Naive thymus-derived CD8-positive, alpha-beta T cell (primary cell): ENCODE measurements at regions not wholly inside any gene's neighbourhood (a gene's known extent, or its start where the extent isn't known, plus 50 kb on each side); places are given as distances from the start of the nearest gene placed in this dataset.

ENCODE experiments used
- ATAC-seq, 2 donors: fragments of 150-1000 bp; cut with Tn5 transposase in 1 of 2; sonication (Bioruptor Pico), chemical (Tn5 transposase) in 1 of 2; 1 replicate in 1 of 2; 2 replicates in 1 of 2; pipeline ENCODE4 v1.10.0; 2021; ENCODE audit warnings: mild to moderate bottlenecking in 2 of 2, moderate library complexity in 2 of 2
- POLR2A ChIA-PET: fragments of 350-600 bp; sonication (Branson Sonifier 250); formaldehyde crosslinking; loops from one replicate; lab custom pipeline; 2021; ENCODE audit warnings: antibody characterized with exemption; lab: Charles Lee
- DNase-seq, 10 donors: peaks; one replicate each; pipeline versions ENCODE4 v3.0.0 to v3.0.0-alpha.2; 2020 to 2022
- H3K27ac Mint-ChIP-seq, 10 donors: one replicate each; pipeline ENCODE4 v1.8.0; 2020 to 2022; ENCODE audit warnings: mild to moderate bottlenecking in 10 of 10, mixed read lengths in 10 of 10, moderate library complexity in 4 of 10, inconsistent platforms in 1 of 10
- H3K27me3 Mint-ChIP-seq, 5 donors: one replicate each; pipeline ENCODE4 v1.8.0; 2021 to 2022; ENCODE audit warnings: mixed read lengths in 5 of 5
- H3K36me3 Mint-ChIP-seq, 3 donors: one replicate each; pipeline ENCODE4 v1.8.0; 2020 to 2022; ENCODE audit warnings: mixed read lengths in 3 of 3, mild to moderate bottlenecking in 2 of 3, inconsistent platforms in 1 of 3
- H3K4me1 Mint-ChIP-seq, 4 donors: one replicate each; pipeline ENCODE4 v1.8.0; 2021 to 2022; ENCODE audit warnings: mixed read lengths in 4 of 4
- H3K4me3 Mint-ChIP-seq, 10 donors: one replicate each; pipeline ENCODE4 v1.8.0; 2020 to 2022; ENCODE audit warnings: mild to moderate bottlenecking in 10 of 10, mixed read lengths in 10 of 10, moderate library complexity in 6 of 10, inconsistent platforms in 1 of 10
- H3K9me3 Mint-ChIP-seq, 9 donors: one replicate each; pipeline ENCODE4 v1.8.0; 2020 to 2022; ENCODE audit warnings: mixed read lengths in 9 of 9, mild to moderate bottlenecking in 3 of 9, inconsistent platforms in 1 of 9, moderate library complexity in 1 of 9

GRCh38 chr2:152861349-152861942, 143.0 kb downstream of the ARL6IP6 start:
- Mint-ChIP-seq H3K36me3 (peaks cover 0 to 25% (median 0%) of the 10 kb centered on the region in 3 donors), H3K4me1 (no peaks in the 10 kb centered on the region), H3K27me3 (peaks cover 0 to 10% (median 7%) of the 10 kb centered on the region in 5 donors), H3K4me3 (no peak overlapping the region), H3K9me3 (peaks cover 0 to 46% (median 30%) of the 10 kb centered on the region in 9 donors), H3K27ac (no peak overlapping the region)
- no peak for ATAC-seq
- POLR2A ChIA-PET: no interaction called here
- peak in 1 of 10 donors; percentile 2 for DNase-seq

- Mint-ChIP-seq H3K27ac (no peak overlapping the region), H3K9me3 (peaks cover 0 to 34% (median 22%) of the 10 kb centered on the region in 9 donors), H3K27me3 (peaks cover 0 to 21% (median 9%) of the 10 kb centered on the region in 5 donors), H3K4me3 (no peak overlapping the region), H3K4me1 (no peaks in the 10 kb centered on the region), H3K36me3 (peaks cover 0 to 25% (median 0%) of the 10 kb centered on the region in 3 donors)
- DNase-seq (no peak), ATAC-seq (no peak)
- POLR2A ChIA-PET: no interaction called here
These were observed 140.3 kb downstream of the ARL6IP6 start for GRCh38 chr2:152858594-152859265.

DNA sequence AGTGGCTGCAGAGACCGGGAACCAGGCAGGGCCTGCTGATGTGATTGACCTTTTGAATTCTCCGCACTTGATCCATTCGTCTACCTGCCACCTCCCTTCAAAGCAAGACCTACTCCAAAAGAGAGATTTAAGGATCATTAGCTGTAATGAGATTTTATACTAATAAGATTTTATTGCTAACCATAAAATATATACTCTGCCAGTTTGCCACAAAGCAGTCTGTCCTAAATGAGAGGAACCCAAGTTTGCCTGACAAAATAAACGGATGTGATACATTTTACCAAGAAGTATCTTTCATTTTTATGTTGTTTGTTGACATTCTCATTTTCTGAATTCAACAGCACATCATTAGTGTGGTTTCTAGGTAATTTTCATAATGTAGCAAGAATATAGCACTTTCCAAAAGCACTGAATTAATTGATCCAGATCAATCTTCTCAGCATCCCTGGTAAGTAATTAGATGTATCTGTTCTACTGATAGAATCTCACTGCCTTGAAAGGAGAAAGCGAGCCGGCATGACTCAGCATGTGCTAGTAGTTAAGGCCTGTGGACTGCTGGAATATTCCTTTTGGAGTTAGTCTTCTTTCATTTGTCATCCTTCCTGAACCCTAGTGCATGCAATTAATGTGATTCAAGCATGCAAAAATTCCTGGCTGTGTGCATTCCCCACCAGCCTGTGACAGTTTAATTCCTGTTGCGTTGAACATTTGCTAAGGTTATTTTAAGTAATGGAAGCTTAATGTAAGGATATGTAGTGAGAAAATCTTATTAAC, 128.5 kb downstream of the ARL6IP6 start:
- H3K27ac Mint-ChIP-seq: no peak overlapping the region
- H3K36me3 Mint-ChIP-seq: no peaks in the 10 kb centered on the region
- POLR2A ChIA-PET: no interaction called here
- no peaks in the 10 kb centered on the region for H3K4me1 Mint-ChIP-seq
- H3K4me3 Mint-ChIP-seq: no peak overlapping the region
- H3K9me3 Mint-ChIP-seq: peaks cover 0 to 8% (median 2%) of the 10 kb centered on the region in 9 donors
- peaks cover 1 to 13% (median 4%) of the 10 kb centered on the region in 5 donors for H3K27me3 Mint-ChIP-seq
- ATAC-seq (no peak), DNase-seq (no peak)

- Mint-ChIP-seq H3K4me3 (no peak overlapping the region), H3K9me3 (peaks cover 0 to 10% (median 0%) of the 10 kb centered on the region in 9 donors), H3K27me3 (peaks cover 0 to 13% (median 6%) of the 10 kb centered on the region in 5 donors), H3K4me1 (no peaks in the 10 kb centered on the region), H3K36me3 (no peaks in the 10 kb centered on the region), H3K27ac (no peak overlapping the region)
- POLR2A ChIA-PET: no interaction called here
- DNase-seq (no peak), ATAC-seq (no peak)
These were observed 117.3 kb downstream of the ARL6IP6 start for GRCh38 chr2:152835674-152836073.

GRCh38 chr2:152827944-152828343, 109.5 kb downstream of the ARL6IP6 start:
- no peak overlapping the region for H3K27ac Mint-ChIP-seq
- H3K36me3 Mint-ChIP-seq: no peaks in the 10 kb centered on the region
- no peaks in the 10 kb centered on the region for H3K9me3 Mint-ChIP-seq
- no peaks in the 10 kb centered on the region for H3K4me1 Mint-ChIP-seq
- POLR2A ChIA-PET: no interaction called here
- peaks cover 0 to 3% (median 2%) of the 10 kb centered on the region in 5 donors for H3K27me3 Mint-ChIP-seq
- DNase-seq (no peak), ATAC-seq (no peak)
- H3K4me3 Mint-ChIP-seq: no peak overlapping the region

GRCh38 chr2:152826581-152827279, 108.3 kb downstream of the ARL6IP6 start:
- DNase-seq: no peak
- H3K27ac Mint-ChIP-seq: no peak overlapping the region
- peaks cover 0 to 2% (median 0%) of the 10 kb centered on the region in 5 donors for H3K27me3 Mint-ChIP-seq
- POLR2A ChIA-PET: no interaction called here
- H3K4me1 Mint-ChIP-seq: no peaks in the 10 kb centered on the region
- ATAC-seq: no peak
- no peaks in the 10 kb centered on the region for H3K9me3 Mint-ChIP-seq
- H3K36me3 Mint-ChIP-seq: no peaks in the 10 kb centered on the region
- H3K4me3 Mint-ChIP-seq: no peak overlapping the region

- POLR2A ChIA-PET: no interaction called here
- Mint-ChIP-seq H3K27me3 (peaks cover 0 to 3% (median 1%) of the 10 kb centered on the region in 5 donors), H3K4me3 (no peak overlapping the region), H3K9me3 (no peaks in the 10 kb centered on the region), H3K27ac (no peak overlapping the region), H3K4me1 (no peaks in the 10 kb centered on the region), H3K36me3 (no peaks in the 10 kb centered on the region)
- DNase-seq (no peak), ATAC-seq (no peak)
These were observed 107.4 kb downstream of the ARL6IP6 start for GRCh38 chr2:152825834-152826233.

GRCh38 chr2:152823905-152824304, 105.5 kb downstream of the ARL6IP6 start:
- Mint-ChIP-seq H3K27ac (no peak overlapping the region), H3K27me3 (peaks cover 4 to 18% (median 4%) of the 10 kb centered on the region in 5 donors), H3K4me3 (no peak overlapping the region), H3K36me3 (no peaks in the 10 kb centered on the region), H3K4me1 (no peaks in the 10 kb centered on the region), H3K9me3 (no peaks in the 10 kb centered on the region)
- DNase-seq (no peak), ATAC-seq (no peak)
- POLR2A ChIA-PET: no interaction called here

- Mint-ChIP-seq H3K27ac (no peak overlapping the region), H3K27me3 (peaks cover 4 to 30% (median 4%) of the 10 kb centered on the region in 5 donors), H3K4me3 (no peak overlapping the region), H3K4me1 (no peaks in the 10 kb centered on the region), H3K9me3 (no peaks in the 10 kb centered on the region), H3K36me3 (no peaks in the 10 kb centered on the region)
- ATAC-seq: no peak
- POLR2A ChIA-PET: no interaction called here
- DNase-seq: no peak
These were observed 104.3 kb downstream of the ARL6IP6 start for GRCh38 chr2:152822676-152823075.

GRCh38 chr2:152820048-152820447, 101.6 kb downstream of the ARL6IP6 start:
- Mint-ChIP-seq H3K27ac (no peak overlapping the region), H3K4me1 (no peaks in the 10 kb centered on the region), H3K27me3 (peaks cover 4 to 45% (median 10%) of the 10 kb centered on the region in 5 donors), H3K36me3 (no peaks in the 10 kb centered on the region), H3K4me3 (no peak overlapping the region), H3K9me3 (peaks cover 0 to under 1% (median 0%) of the 10 kb centered on the region in 9 donors)
- ATAC-seq: no peak
- DNase-seq: no peak
- POLR2A ChIA-PET: no interaction called here

DNA sequence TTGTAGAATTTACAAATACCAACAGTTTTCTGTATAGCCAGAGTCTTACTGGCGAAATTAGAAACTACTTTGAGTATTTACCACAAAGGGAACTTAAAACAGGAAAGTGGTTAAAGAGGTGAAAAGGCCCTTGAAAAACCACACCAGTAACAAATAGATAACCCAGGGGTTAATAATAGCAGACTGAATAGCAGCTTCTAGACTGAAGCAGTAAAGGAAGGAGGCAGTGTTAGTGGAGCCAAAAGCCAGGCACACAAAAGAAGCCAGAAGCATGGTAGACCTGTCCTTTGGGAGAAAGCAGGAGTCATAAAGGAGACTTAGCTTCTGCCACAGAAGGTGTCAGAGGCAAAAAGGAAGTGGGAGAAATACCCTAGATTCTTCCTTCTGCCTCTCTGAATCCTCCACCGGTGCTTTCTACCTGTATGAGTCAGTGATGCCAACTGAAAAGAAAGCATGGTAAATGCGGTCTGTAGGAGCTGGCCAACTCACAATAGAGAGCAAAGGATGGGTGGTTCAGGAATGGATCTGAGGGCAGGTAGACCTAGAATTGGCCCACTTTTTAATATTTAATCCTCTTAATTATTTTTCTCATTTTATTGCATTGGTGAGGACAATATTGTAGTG, 97.3 kb downstream of the ARL6IP6 start:
- no peak for DNase-seq
- no peak for ATAC-seq
- POLR2A ChIA-PET: no interaction called here
- H3K27me3 Mint-ChIP-seq: peaks cover 4 to 64% (median 11%) of the 10 kb centered on the region in 5 donors
- H3K4me1 Mint-ChIP-seq: peaks cover 0 to 1% (median 0%) of the 10 kb centered on the region in 4 donors
- H3K9me3 Mint-ChIP-seq: peaks cover 9 to 21% (median 18%) of the 10 kb centered on the region in 9 donors
- no peak overlapping the region for H3K4me3 Mint-ChIP-seq
- peaks cover 0 to 19% (median 0%) of the 10 kb centered on the region in 3 donors for H3K36me3 Mint-ChIP-seq
- H3K27ac Mint-ChIP-seq: no peak overlapping the region

DNA sequence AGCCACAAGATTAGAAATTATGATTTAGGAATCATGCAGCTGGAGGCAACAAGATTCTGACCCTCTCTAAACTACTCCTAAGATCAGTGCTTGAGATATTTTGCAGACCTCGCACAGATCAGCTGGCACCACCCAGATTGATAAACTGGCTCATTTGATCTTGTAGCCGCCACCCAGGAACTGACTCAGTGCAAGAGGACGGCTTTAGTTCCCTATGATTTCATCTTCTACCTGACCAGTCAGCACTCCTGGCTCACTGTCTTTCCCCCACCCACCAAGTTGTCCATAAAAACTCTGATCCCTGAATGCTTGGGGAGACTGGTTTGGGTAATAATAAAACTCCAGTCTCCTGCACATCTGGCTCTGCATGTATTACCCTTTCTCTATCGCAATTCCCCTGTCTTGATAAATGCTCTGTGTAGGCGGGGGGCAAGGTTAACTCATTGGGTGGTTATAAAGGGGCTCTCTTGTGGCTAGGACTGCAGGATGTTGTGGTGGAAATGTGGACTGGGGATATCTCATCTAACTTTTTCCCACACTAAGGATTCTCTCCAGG, 96.1 kb downstream of the ARL6IP6 start:
- Mint-ChIP-seq H3K4me1 (peaks cover 0 to 1% (median 0%) of the 10 kb centered on the region in 4 donors), H3K27ac (no peak overlapping the region), H3K36me3 (peaks cover 0 to 19% (median 0%) of the 10 kb centered on the region in 3 donors), H3K27me3 (peaks cover 4 to 55% (median 11%) of the 10 kb centered on the region in 5 donors), H3K4me3 (no peak overlapping the region), H3K9me3 (peaks cover 9 to 24% (median 18%) of the 10 kb centered on the region in 9 donors)
- DNase-seq: no peak
- no peak for ATAC-seq
- POLR2A ChIA-PET: no interaction called here
